HepG2 (cell line): ENCODE measurements at regions not wholly inside any gene's neighbourhood (a gene's known extent, or its start where the extent isn't known, plus 50 kb on each side); places are given as distances from the start of the nearest gene placed in this dataset.
A peak's percentile ranks its signal among the peaks of the same experiment; 100 is the strongest.

Experiments used
- ATAC-seq: fragments of 200-7000 bp; cut with Tn5 transposase; 3 replicates; pipeline ENCODE4 v1.9.1; 2020; ENCODE audit warnings: mild to moderate bottlenecking, moderate library complexity
- BruUV-seq: library from RNA; stranded (reverse); fragments of 400-500 nt; replicated peaks from 2 replicates; lab custom pipeline; 2021; lab: Mats Ljungman, UMichigan
- CTCF ChIA-PET: fragments of 300-600 bp; formaldehyde crosslinking; extraction: SDS; loops from one replicate; lab custom pipeline; 2021; ENCODE audit warnings: low total read pairs, inconsistent platforms, low intra/inter-chr PET ratio; lab: Yijun Ruan, JAX
- POLR2A ChIA-PET: fragments of 350-600 bp; sonication (Branson Sonifier 250); formaldehyde crosslinking; loops from one replicate; lab custom pipeline; 2020; ENCODE audit warnings: antibody characterized with exemption, inconsistent platforms; lab: Yijun Ruan, JAX
- DNase-seq: peaks from one replicate; pipeline ENCODE4 v3.0.0-alpha.2; 2015; ENCODE audit warnings: low spot score
- FAIRE-seq: peaks from 3 replicates; lab custom pipeline; 2011; peaks lifted over from hg19 to GRCh38; lab: Jason Lieb, UNC
- H2AFZ ChIP-seq: one replicate; pipeline ENCODE4 v1.6.1; 2011; ENCODE audit warnings: low read length, inconsistent platforms
- H3K27ac ChIP-seq: fragments of 300-600 bp; 3 replicates; pipeline ENCODE4 v1.8.0; 2011; ENCODE audit warnings: mixed run types, mild to moderate bottlenecking, mixed read lengths, low read length, inconsistent platforms; ENCODE audit not compliant: insufficient read depth; ENCODE audit errors: extremely low read length
- H3K27me3 ChIP-seq, 2 experiments: fragments of 200-600 bp in 1 of 2; 2 replicates in 1 of 2; 3 replicates in 1 of 2; pipeline versions ENCODE4 v1.6.0 to v1.8.0; 2011; ENCODE audit warnings: low read length in 2 of 2, mild to moderate bottlenecking in 2 of 2, moderate library complexity in 2 of 2, inconsistent platforms in 1 of 2; ENCODE audit not compliant: insufficient read depth in 2 of 2, control insufficient read depth in 1 of 2
- H3K36me3 ChIP-seq, 2 experiments: fragments of 200-600 bp in 1 of 2; replicated peaks in 1 of 2; 2 replicates in 1 of 2; 3 replicates in 1 of 2; pipeline versions ENCODE4 v1.5.1 to v1.8.0; 2011; ENCODE audit warnings: low read length in 2 of 2, inconsistent platforms in 1 of 2; ENCODE audit not compliant: insufficient read depth in 2 of 2, control insufficient read depth in 1 of 2
- H3K4me1 ChIP-seq: 2 replicates; pipeline ENCODE4 v1.5.1; 2012; ENCODE audit warnings: low read length, inconsistent platforms; ENCODE audit not compliant: insufficient read depth
- H3K4me2 ChIP-seq: 2 replicates; pipeline ENCODE4 v1.6.0; 2011; ENCODE audit warnings: low read depth, low read length, inconsistent platforms
- H3K4me3 ChIP-seq, 3 experiments: fragments of 200-600 bp in 1 of 3; sonication (generic), shearing (Covaris generic) in 1 of 3; replicated peaks in 1 of 3; 2 replicates each; pipeline ENCODE4 v1.5.1; 2011 to 2016; ENCODE audit warnings: low read length in 3 of 3, inconsistent platforms in 2 of 3, low read depth in 2 of 3, mild to moderate bottlenecking in 2 of 3, control low read depth in 1 of 3, mixed read lengths in 1 of 3; ENCODE audit not compliant: insufficient read depth in 1 of 3
- H3K79me2 ChIP-seq: one replicate; pipeline ENCODE4 v1.6.1; 2011; ENCODE audit warnings: low read length, inconsistent platforms; ENCODE audit not compliant: insufficient read depth
- H3K9ac ChIP-seq: 2 replicates; pipeline ENCODE4 v1.6.0; 2011; ENCODE audit warnings: mild to moderate bottlenecking, low read depth, low read length, inconsistent platforms; ENCODE audit not compliant: insufficient read depth
- H3K9me3 ChIP-seq: 2 replicates; pipeline ENCODE4 v1.5.1; 2012; ENCODE audit warnings: mild to moderate bottlenecking, low read length
- H4K20me1 ChIP-seq: 2 replicates; pipeline ENCODE4 v1.6.0; 2011; ENCODE audit warnings: inconsistent platforms, mild to moderate bottlenecking, low read length, moderate library complexity; ENCODE audit not compliant: insufficient read depth
- ARNT2 ChIP-seq: sonication (generic); formaldehyde crosslinking; IDR thresholded peaks from 2 replicates; pipeline ENCODE4 v1.8.0; 2022; ENCODE audit warnings: mild to moderate bottlenecking, low read depth, missing genetic modification reagents, moderate library complexity
- EED ChIP-seq: sonication (generic); formaldehyde crosslinking; IDR thresholded peaks from 2 replicates; pipeline ENCODE4 v1.5.0; 2020; ENCODE audit warnings: mild to moderate bottlenecking, missing genetic modification reagents
- HCFC1 ChIP-seq: fragments of 150-350 bp; IDR thresholded peaks from 2 replicates; pipeline ENCODE4 v1.6.1; 2014; ENCODE audit warnings: low read depth, low read length
- HDAC6 ChIP-seq: fragments of 200-600 bp; sonication (generic); IDR thresholded peaks from 2 replicates; pipeline ENCODE4 v1.7.0; 2017; ENCODE audit warnings: mild to moderate bottlenecking, antibody characterized with exemption, low read length, low read depth
- HINFP ChIP-seq: sonication (generic); formaldehyde crosslinking; IDR thresholded peaks from 2 replicates; pipeline ENCODE4 v1.4.0; 2020; ENCODE audit warnings: low read depth, mild to moderate bottlenecking, missing genetic modification reagents
- HOXA3 ChIP-seq: sonication (generic); formaldehyde crosslinking; IDR thresholded peaks from 2 replicates; pipeline ENCODE4 v1.5.0; 2020; ENCODE audit warnings: missing genetic modification reagents
- JUND ChIP-seq: sonication (generic); formaldehyde crosslinking; IDR thresholded peaks from 2 replicates; pipeline ENCODE4 v1.8.0; 2022; ENCODE audit warnings: mild to moderate bottlenecking, missing genetic modification reagents
- MBD4 ChIP-seq: IDR thresholded peaks from 2 replicates; pipeline ENCODE4 v1.6.1; 2012; ENCODE audit warnings: low read length, inconsistent platforms, borderline replicate concordance
- MTA3 ChIP-seq: sonication (generic); formaldehyde crosslinking; IDR thresholded peaks from 2 replicates; pipeline ENCODE4 v1.4.0; 2020; ENCODE audit warnings: missing genetic modification reagents
- THYN1 ChIP-seq: sonication (generic); formaldehyde crosslinking; IDR thresholded peaks from 2 replicates; pipeline ENCODE4 v1.8.1; 2023; ENCODE audit warnings: low read depth, mild to moderate bottlenecking, moderate library complexity, missing genetic modification reagents, borderline replicate concordance
- ZNF333 ChIP-seq: sonication (generic); formaldehyde crosslinking; IDR thresholded peaks from 2 replicates; pipeline ENCODE4 v1.4.0; 2020; ENCODE audit warnings: mild to moderate bottlenecking, missing genetic modification reagents, borderline replicate concordance
- ZNF44 ChIP-seq: sonication (generic); formaldehyde crosslinking; IDR thresholded peaks from 2 replicates; pipeline ENCODE4 v1.5.1; 2020; ENCODE audit warnings: mild to moderate bottlenecking, missing genetic modification reagents
- ZNF790 ChIP-seq: sonication (generic); formaldehyde crosslinking; IDR thresholded peaks from 2 replicates; pipeline ENCODE4 v1.8.0; 2022; ENCODE audit warnings: missing genetic modification reagents, mild to moderate bottlenecking, borderline replicate concordance
- WGBS: methylation state at CpG from one replicate; pipeline ENCODE4 v1.1.6; 2017; ENCODE audit warnings: low lambda C conversion rate; 5-methylcytosine and 5-hydroxymethylcytosine counted together
- in situ Hi-C: cut with HindIII; loops from 2 replicates; pipeline ENCODE4 v1.10.0; 2017; ENCODE audit warnings: low pct_unique_long_range_greater_than_20kb; ENCODE audit not compliant: extremely low pct_ligation_motif_present
- intact Hi-C: fragments of 100-400 bp; cut with micrococcal nuclease; formaldehyde crosslinking; loops from one replicate; pipeline ENCODE4 v1.10.0; 2022; ENCODE audit not compliant: unreplicated experiment
- TF ChIP-seq, protein P1 (sequence below): sonication (generic); formaldehyde crosslinking; IDR thresholded peaks from 2 replicates; pipeline ENCODE4 v1.9.0; 2021; ENCODE audit warnings: mild to moderate bottlenecking, missing genetic modification reagents

DNA sequence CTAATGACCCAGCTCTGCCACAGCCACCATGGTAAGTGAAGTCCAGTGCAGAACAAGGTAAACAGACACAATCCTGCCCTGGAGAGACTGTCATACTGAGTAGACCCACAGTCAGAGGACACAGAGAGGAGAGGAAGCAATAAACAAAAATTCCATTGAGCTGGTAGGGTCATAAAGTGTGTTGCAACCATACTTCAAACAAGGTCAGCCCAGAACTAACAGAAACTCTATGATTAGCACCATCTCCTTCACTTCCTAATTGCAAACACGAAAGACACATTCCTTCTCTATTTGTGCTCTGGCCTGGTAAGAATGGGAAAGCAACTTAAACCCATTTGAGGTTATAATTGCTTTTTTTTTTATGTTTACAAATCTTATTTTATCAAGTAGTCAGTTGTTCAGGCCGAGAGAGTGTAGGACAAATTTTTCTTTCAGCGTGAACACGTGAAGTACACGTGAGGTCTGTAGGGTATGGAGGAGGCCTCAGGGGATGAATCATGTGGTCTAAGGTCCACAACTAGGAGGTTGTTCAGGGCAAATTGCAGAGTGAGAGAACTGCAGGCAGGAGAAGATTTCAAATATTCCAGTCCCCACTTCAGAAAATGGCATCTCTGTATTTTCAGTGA is 71.4 kb upstream of the GLS start (continued):
- TF ChIP-seq THYN1 = no peak
- TF ChIP-seq JUND = peak; percentile 93

DNA sequence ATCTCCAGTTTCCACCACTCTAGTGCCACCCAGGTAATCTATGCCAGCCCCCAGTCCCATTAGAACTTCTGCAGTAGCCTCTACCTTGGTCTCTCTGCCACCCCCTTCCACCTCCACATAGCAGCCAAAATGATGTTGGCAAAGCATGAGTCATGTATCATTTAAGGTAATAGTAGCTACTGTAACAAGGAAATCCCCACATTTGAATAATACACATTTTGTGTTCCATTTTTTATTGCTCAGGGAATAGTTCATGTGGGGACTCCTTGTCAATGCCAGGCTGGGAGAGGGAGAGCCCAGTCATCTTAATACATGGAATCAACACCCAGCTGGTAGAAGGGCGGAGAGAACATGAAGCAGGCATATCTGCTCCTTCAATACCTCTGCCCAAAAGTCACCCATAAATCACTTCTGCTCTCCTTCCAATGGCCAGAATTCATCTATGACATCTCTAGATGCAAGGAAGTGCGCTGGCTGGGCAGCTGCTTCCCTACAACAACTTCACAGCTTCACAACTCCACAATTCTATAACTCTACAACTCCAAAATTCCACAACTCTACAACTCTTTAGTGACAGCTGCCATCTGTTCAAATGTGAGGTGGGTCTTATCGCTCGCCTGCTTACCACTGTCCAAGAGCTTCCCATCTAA is 70.6 kb upstream of the GLS start:
- no peaks in the 10 kb centered on the region for H4K20me1 ChIP-seq
- H3K27ac ChIP-seq = peak overlapping the region; percentile 90
- in situ Hi-C loops = no loop called here
- peaks cover 87% of the 10 kb centered on the region for H3K4me1 ChIP-seq
- H3K27me3 ChIP-seq = no peaks in the 10 kb centered on the region
- peaks cover 47% of the 10 kb centered on the region for H3K79me2 ChIP-seq
- POLR2A ChIA-PET = interaction anchor here (0.6 to 6.5 kb wide), 11 partner anchors 9 to 211 kb away, joined by 3 to 88 read pairs (median 5); partner anchors contain the start of gene GLS
- intact Hi-C loops = loop anchor here (1.0 to 10.0 kb wide), 3 partner anchors 72 to 275 kb away; partner anchors contain the start of genes NEMP2 and STAT1
- H3K4me3 ChIP-seq = peak overlapping the region; percentile 41 to 65 (median 55)
- DNase-seq (no peak), FAIRE-seq (no peak), ATAC-seq (peak; percentile 2)
- H2AFZ ChIP-seq = no peak overlapping the region
- H3K36me3 ChIP-seq = no peaks in the 10 kb centered on the region; a peak in 1 of 5 replicates
- no TSS peak for BruUV-seq
- no peaks in the 10 kb centered on the region for H3K9me3 ChIP-seq
- WGBS = 83% methylated on average over 4 of the region's 4 CpGs
- CTCF ChIA-PET = no interaction called here
- H3K4me2 ChIP-seq = peak overlapping the region; percentile 76
- H3K9ac ChIP-seq = peak overlapping the region; percentile 81
- TF ChIP-seq HOXA3 (CRISPR knock-in tag) (0 out of 2 replicates have a peak, but pooled peaks have one; percentile 5), MTA3 (CRISPR knock-in tag) (no peak), ZNF790 (CRISPR knock-in tag) (peak; percentile 14; the same call in 1 of the 2 replicates), MBD4 (no peak), ZNF44 (CRISPR knock-in tag) (peak; percentile 74; the same call in 1 of the 2 replicates), HCFC1 (0 out of 2 replicates have a peak, but pooled peaks have one; percentile 21), HINFP (0 out of 2 replicates have a peak, but pooled peaks have one; percentile 11), ZNF333 (CRISPR knock-in tag) (no peak), EED (CRISPR knock-in tag) (no peak), ARNT2 (CRISPR knock-in tag) (0 out of 2 replicates have a peak, but pooled peaks have one; percentile 17), HDAC6 (no peak)
- TF ChIP-seq, protein P1, sequence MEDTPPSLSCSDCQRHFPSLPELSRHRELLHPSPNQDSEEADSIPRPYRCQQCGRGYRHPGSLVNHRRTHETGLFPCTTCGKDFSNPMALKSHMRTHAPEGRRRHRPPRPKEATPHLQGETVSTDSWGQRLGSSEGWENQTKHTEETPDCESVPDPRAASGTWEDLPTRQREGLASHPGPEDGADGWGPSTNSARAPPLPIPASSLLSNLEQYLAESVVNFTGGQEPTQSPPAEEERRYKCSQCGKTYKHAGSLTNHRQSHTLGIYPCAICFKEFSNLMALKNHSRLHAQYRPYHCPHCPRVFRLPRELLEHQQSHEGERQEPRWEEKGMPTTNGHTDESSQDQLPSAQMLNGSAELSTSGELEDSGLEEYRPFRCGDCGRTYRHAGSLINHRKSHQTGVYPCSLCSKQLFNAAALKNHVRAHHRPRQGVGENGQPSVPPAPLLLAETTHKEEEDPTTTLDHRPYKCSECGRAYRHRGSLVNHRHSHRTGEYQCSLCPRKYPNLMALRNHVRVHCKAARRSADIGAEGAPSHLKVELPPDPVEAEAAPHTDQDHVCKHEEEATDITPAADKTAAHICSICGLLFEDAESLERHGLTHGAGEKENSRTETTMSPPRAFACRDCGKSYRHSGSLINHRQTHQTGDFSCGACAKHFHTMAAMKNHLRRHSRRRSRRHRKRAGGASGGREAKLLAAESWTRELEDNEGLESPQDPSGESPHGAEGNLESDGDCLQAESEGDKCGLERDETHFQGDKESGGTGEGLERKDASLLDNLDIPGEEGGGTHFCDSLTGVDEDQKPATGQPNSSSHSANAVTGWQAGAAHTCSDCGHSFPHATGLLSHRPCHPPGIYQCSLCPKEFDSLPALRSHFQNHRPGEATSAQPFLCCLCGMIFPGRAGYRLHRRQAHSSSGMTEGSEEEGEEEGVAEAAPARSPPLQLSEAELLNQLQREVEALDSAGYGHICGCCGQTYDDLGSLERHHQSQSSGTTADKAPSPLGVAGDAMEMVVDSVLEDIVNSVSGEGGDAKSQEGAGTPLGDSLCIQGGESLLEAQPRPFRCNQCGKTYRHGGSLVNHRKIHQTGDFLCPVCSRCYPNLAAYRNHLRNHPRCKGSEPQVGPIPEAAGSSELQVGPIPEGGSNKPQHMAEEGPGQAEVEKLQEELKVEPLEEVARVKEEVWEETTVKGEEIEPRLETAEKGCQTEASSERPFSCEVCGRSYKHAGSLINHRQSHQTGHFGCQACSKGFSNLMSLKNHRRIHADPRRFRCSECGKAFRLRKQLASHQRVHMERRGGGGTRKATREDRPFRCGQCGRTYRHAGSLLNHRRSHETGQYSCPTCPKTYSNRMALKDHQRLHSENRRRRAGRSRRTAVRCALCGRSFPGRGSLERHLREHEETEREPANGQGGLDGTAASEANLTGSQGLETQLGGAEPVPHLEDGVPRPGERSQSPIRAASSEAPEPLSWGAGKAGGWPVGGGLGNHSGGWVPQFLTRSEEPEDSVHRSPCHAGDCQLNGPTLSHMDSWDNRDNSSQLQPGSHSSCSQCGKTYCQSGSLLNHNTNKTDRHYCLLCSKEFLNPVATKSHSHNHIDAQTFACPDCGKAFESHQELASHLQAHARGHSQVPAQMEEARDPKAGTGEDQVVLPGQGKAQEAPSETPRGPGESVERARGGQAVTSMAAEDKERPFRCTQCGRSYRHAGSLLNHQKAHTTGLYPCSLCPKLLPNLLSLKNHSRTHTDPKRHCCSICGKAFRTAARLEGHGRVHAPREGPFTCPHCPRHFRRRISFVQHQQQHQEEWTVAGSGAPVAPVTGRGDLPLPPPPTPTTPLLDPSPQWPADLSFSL = 0 out of 2 replicates have a peak, but pooled peaks have one; percentile 11
